Gastroesophageal sphincter (tissue), 3 donors: ENCODE measurements at regions not wholly inside any gene's neighbourhood (a gene's known extent, or its start where the extent isn't known, plus 50 kb on each side); places are given as distances from the start of the nearest gene placed in this dataset.

Experiments
- POLR2A ChIP-seq, 2 donors: fragments of 450-650 bp; IDR thresholded peaks; one replicate each; pipeline ENCODE4 v1.6.1; 2017; ENCODE audit warnings: antibody characterized with exemption in 2 of 2, mild to moderate bottlenecking in 2 of 2, moderate library complexity in 1 of 2
- POLR2AphosphoS5 ChIP-seq: sonication (generic); formaldehyde crosslinking; IDR thresholded peaks from one replicate; pipeline ENCODE4 v1.6.1; 2017; ENCODE audit warnings: antibody characterized with exemption
- TF ChIP-seq, protein P1 (sequence below), 4 experiments: fragments of 200-600 bp in 2 of 4; fragments of 450-650 bp in 2 of 4; sonication (generic) in 1 of 4; IDR thresholded peaks; one replicate each; pipeline ENCODE4 v1.5.1; 2017 to 2019; ENCODE audit warnings: antibody characterized with exemption in 4 of 4, mild to moderate bottlenecking in 2 of 4, moderate library complexity in 2 of 4

GRCh38 chr20:10109641-10110040, 74.9 kb downstream of the ANKEF1 start:
- TF ChIP-seq, protein P1, sequence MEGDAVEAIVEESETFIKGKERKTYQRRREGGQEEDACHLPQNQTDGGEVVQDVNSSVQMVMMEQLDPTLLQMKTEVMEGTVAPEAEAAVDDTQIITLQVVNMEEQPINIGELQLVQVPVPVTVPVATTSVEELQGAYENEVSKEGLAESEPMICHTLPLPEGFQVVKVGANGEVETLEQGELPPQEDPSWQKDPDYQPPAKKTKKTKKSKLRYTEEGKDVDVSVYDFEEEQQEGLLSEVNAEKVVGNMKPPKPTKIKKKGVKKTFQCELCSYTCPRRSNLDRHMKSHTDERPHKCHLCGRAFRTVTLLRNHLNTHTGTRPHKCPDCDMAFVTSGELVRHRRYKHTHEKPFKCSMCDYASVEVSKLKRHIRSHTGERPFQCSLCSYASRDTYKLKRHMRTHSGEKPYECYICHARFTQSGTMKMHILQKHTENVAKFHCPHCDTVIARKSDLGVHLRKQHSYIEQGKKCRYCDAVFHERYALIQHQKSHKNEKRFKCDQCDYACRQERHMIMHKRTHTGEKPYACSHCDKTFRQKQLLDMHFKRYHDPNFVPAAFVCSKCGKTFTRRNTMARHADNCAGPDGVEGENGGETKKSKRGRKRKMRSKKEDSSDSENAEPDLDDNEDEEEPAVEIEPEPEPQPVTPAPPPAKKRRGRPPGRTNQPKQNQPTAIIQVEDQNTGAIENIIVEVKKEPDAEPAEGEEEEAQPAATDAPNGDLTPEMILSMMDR (IDR thresholded peaks at IDR 0.05), result no peak
- TF ChIP-seq POLR2AphosphoS5, result no peak
- no peak for TF ChIP-seq POLR2A (IDR thresholded peaks at IDR 0.05)
